GM23248 (cell line): ENCODE measurements at regions not wholly inside any gene's neighbourhood (a gene's known extent, or its start where the extent isn't known, plus 50 kb on each side); places are given as distances from the start of the nearest gene placed in this dataset.

ENCODE experiments used
- DNase-seq: peaks from one replicate; pipeline ENCODE4 v3.0.0-alpha.2; 2015
- H2AFZ ChIP-seq: fragments of 200-600 bp; sonication (generic); 2 replicates; pipeline ENCODE4 v1.6.1; 2016; ENCODE audit warnings: antibody characterized with exemption
- H3F3A ChIP-seq: fragments of 200-600 bp; sonication (generic); 2 replicates; pipeline ENCODE4 v1.6.1; 2016; ENCODE audit warnings: mild to moderate bottlenecking, antibody characterized with exemption, mixed run types; ENCODE audit not compliant: insufficient read depth
- H3K27ac ChIP-seq: fragments of 200-600 bp; sonication (generic); 2 replicates; pipeline ENCODE4 v1.5.1; 2016; ENCODE audit warnings: mild to moderate bottlenecking
- H3K27me3 ChIP-seq: fragments of 200-600 bp; sonication (generic); replicated peaks from 2 replicates; pipeline ENCODE4 v1.6.1; 2016; ENCODE audit warnings: mild to moderate bottlenecking; ENCODE audit not compliant: insufficient read depth
- H3K36me3 ChIP-seq: fragments of 200-600 bp; sonication (generic); 2 replicates; pipeline ENCODE4 v1.6.1; 2016; ENCODE audit warnings: low read depth, mild to moderate bottlenecking
- H3K4me1 ChIP-seq: fragments of 200-600 bp; sonication (generic); 2 replicates; pipeline ENCODE4 v1.6.1; 2016; ENCODE audit warnings: mild to moderate bottlenecking; ENCODE audit not compliant: insufficient read depth
- H3K4me2 ChIP-seq: fragments of 200-600 bp; sonication (generic); one replicate; pipeline ENCODE4 v1.6.1; 2016; ENCODE audit warnings: mild to moderate bottlenecking; ENCODE audit not compliant: unreplicated experiment
- H3K4me3 ChIP-seq: fragments of 200-600 bp; sonication (generic); 2 replicates; pipeline ENCODE4 v1.5.1; 2016; ENCODE audit warnings: mild to moderate bottlenecking
- H3K79me2 ChIP-seq: fragments of 200-600 bp; sonication (generic); 2 replicates; pipeline ENCODE4 v1.6.1; 2016; ENCODE audit warnings: mild to moderate bottlenecking; ENCODE audit not compliant: insufficient read depth
- H3K9ac ChIP-seq: fragments of 200-600 bp; sonication (generic); 2 replicates; pipeline ENCODE4 v1.6.1; 2016; ENCODE audit warnings: mild to moderate bottlenecking
- H3K9me2 ChIP-seq: fragments of 200-600 bp; sonication (generic); 2 replicates; pipeline ENCODE4 v1.6.1; 2016; ENCODE audit warnings: mixed run types, mild to moderate bottlenecking, moderate library complexity; ENCODE audit not compliant: insufficient read depth
- H3K9me3 ChIP-seq: fragments of 200-600 bp; sonication (generic); one replicate; pipeline ENCODE4 v1.6.1; 2017; ENCODE audit warnings: low read depth
- H4K20me1 ChIP-seq: fragments of 200-600 bp; sonication (generic); 2 replicates; pipeline ENCODE4 v1.6.0; 2016; ENCODE audit not compliant: insufficient read depth
- EZH2 ChIP-seq: fragments of 200-600 bp; sonication (generic); IDR thresholded peaks from 2 replicates; pipeline ENCODE4 v1.6.1; 2018; ENCODE audit warnings: antibody characterized with exemption, mild to moderate bottlenecking; ENCODE audit not compliant: insufficient read depth, poor library complexity, severe bottlenecking
- EZH2phosphoT487 ChIP-seq: fragments of 200-600 bp; sonication (generic); IDR thresholded peaks from 2 replicates; pipeline ENCODE4 v1.6.1; 2018; ENCODE audit warnings: antibody characterized with exemption, moderate library complexity, mild to moderate bottlenecking, low read depth; ENCODE audit not compliant: insufficient read depth
- WGBS, 2 experiments: methylation state at CpG; one replicate each; pipeline ENCODE4 v1.1.6; 2015 to 2017; ENCODE audit warnings: low lambda C conversion rate in 2 of 2, low coverage in 1 of 2; ENCODE audit errors: missing lambda C conversion rate in 2 of 2; 5-methylcytosine and 5-hydroxymethylcytosine counted together
- in situ Hi-C: fragments of 300-500 bp; cut with MboI; formaldehyde crosslinking; loops from 2 replicates; pipeline ENCODE4 v1.15.0; 2020

DNA sequence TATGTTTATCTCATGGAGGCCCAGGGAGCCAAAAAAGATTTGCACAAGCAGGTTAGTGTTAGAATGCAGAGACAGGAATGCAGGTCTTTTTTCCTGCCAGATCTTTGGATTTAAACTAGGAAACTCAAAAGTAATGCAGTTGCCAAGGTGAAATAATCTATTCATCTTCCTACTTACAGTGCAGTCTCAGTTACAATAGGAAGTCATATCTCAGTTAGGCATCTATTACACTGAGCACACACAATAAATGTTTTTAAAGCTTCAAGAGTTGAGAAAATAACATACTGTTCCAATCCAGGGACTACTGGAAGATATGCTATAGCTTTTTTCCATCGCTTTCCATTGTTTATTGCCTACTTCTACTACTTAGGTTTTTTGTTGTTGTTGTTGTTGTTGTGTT, 279.3 kb upstream of the E2F7 start:
- in situ Hi-C loops, result no loop called here
- no peak overlapping the region for H3K9ac ChIP-seq
- peaks cover 17% of the 10 kb centered on the region for H3K4me1 ChIP-seq
- 0 out of 2 replicates have a peak, but pooled peaks cover 4% of the 10 kb centered on the region for H3F3A ChIP-seq
- no peak for DNase-seq
- WGBS, 2 experiments, result 91 to 97% methylated on average over 1 of the region's 1 CpG
- H3K27ac ChIP-seq, result no peak overlapping the region
- H3K27me3 ChIP-seq, result no peaks in the 10 kb centered on the region
- no peak overlapping the region for H3K4me3 ChIP-seq
- H2AFZ ChIP-seq, result no peak overlapping the region
- H3K36me3 ChIP-seq, result no peaks in the 10 kb centered on the region
- H3K4me2 ChIP-seq, result no peak overlapping the region
- H3K79me2 ChIP-seq, result no peaks in the 10 kb centered on the region
- no peaks in the 10 kb centered on the region for H4K20me1 ChIP-seq
- H3K9me2 ChIP-seq, result no peaks in the 10 kb centered on the region
- no peaks in the 10 kb centered on the region for H3K9me3 ChIP-seq
- TF ChIP-seq EZH2, result no peak
- no peak for TF ChIP-seq EZH2phosphoT487

DNA sequence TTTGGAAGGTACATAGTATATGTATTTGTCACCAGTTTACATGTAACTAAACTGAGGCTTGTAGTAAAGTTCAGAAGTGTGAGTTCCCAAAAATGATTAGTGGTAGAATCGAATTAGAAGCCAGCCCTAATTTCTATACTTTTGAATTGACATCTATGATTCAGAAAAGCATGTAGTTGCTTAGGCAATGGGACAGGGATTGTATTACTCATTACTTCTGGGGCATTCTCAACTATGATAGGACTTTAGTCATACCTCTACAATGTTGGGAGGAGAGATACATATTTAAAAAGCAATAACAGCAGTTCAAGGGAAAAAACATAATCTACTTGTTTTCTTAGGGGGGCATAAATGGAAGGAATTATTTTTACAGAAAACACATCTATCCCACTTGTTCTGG, 277.9 kb upstream of the E2F7 start:
- Histone ChIP-seq H3K9me3 (no peaks in the 10 kb centered on the region), H3F3A (0 out of 2 replicates have a peak, but pooled peaks cover 4% of the 10 kb centered on the region), H3K9me2 (no peaks in the 10 kb centered on the region), H3K79me2 (no peaks in the 10 kb centered on the region), H3K4me2 (no peak overlapping the region), H4K20me1 (no peaks in the 10 kb centered on the region), H3K27ac (peak overlapping the region; percentile 16; the same call in 1 of the 2 replicates), H3K36me3 (no peaks in the 10 kb centered on the region), H2AFZ (no peak overlapping the region), H3K27me3 (no peaks in the 10 kb centered on the region), H3K9ac (no peak overlapping the region), H3K4me3 (no peak overlapping the region), H3K4me1 (peaks cover 22% of the 10 kb centered on the region)
- in situ Hi-C loops, result no loop called here
- 0% methylated on average over 1 of the region's 1 CpG for WGBS, 2 experiments
- DNase-seq, result peak; percentile 84
- no peak for TF ChIP-seq EZH2
- TF ChIP-seq EZH2phosphoT487, result no peak

DNA sequence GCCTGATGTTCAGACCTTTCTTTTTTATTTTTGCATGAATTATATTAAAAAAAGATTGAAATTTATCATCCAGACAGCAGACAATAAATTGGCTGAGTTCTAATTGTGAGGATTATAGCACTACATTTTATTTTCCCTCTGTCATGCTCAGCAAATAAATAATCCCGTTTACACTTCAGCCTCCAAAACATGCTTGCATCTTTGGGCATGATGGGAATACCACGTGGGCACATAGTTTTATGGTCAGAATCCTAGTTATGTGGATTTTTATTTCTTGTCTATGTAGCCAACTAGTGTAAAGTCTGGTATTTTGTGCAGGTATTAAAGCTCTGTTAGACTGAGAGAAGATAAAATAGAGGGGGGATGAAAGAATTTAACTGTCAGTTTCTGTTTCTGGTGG, 276.9 kb upstream of the E2F7 start:
- no peak overlapping the region for H3K4me2 ChIP-seq
- H3F3A ChIP-seq, result 0 out of 2 replicates have a peak, but pooled peaks cover 4% of the 10 kb centered on the region
- H3K9me2 ChIP-seq, result no peaks in the 10 kb centered on the region
- no peak overlapping the region for H2AFZ ChIP-seq
- in situ Hi-C loops, result no loop called here
- H3K4me1 ChIP-seq, result peaks cover 22% of the 10 kb centered on the region
- TF ChIP-seq EZH2phosphoT487 (no peak), EZH2 (no peak)
- no peaks in the 10 kb centered on the region for H3K9me3 ChIP-seq
- no peaks in the 10 kb centered on the region for H3K36me3 ChIP-seq
- no peaks in the 10 kb centered on the region for H3K79me2 ChIP-seq
- H4K20me1 ChIP-seq, result no peaks in the 10 kb centered on the region
- 9 to 11% methylated on average over 2 of the region's 2 CpGs for WGBS, 2 experiments
- H3K4me3 ChIP-seq, result no peak overlapping the region
- H3K27me3 ChIP-seq, result no peaks in the 10 kb centered on the region
- H3K9ac ChIP-seq, result no peak overlapping the region
- no peak overlapping the region for H3K27ac ChIP-seq
- DNase-seq, result no peak

DNA sequence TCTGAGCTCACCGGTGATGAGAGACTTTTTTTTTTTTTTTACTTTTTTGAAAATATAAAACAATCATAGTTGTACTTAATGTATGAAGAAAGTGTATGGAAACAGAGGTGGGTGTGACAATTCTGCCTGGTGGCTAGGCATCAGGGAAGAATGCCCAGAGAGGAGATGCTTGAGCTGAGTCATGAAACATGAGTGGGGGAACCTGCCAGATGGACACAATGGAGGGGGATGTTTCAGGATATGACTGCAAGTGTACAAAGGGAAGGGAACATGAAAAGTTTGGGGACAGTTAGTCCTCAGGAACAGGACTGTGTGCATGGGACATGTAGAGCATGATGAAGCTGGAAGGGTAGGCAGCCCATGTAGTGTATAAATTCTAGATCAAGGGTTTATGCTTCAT, 274.2 kb upstream of the E2F7 start:
- H3K27ac ChIP-seq, result no peak overlapping the region
- no peaks in the 10 kb centered on the region for H3K9me2 ChIP-seq
- no peak overlapping the region for H2AFZ ChIP-seq
- no peak for TF ChIP-seq EZH2phosphoT487
- TF ChIP-seq EZH2, result no peak
- no peaks in the 10 kb centered on the region for H3K36me3 ChIP-seq
- in situ Hi-C loops, result no loop called here
- 0 out of 2 replicates have a peak, but pooled peaks cover 4% of the 10 kb centered on the region for H3F3A ChIP-seq
- H3K79me2 ChIP-seq, result no peaks in the 10 kb centered on the region
- H4K20me1 ChIP-seq, result no peaks in the 10 kb centered on the region
- no peaks in the 10 kb centered on the region for H3K27me3 ChIP-seq
- DNase-seq, result peak; percentile 79
- H3K4me1 ChIP-seq, result peaks cover 22% of the 10 kb centered on the region
- H3K9me3 ChIP-seq, result no peaks in the 10 kb centered on the region
- H3K9ac ChIP-seq, result no peak overlapping the region
- no peak overlapping the region for H3K4me2 ChIP-seq
- WGBS, 2 experiments, result 48 to 56% methylated on average over 1 of the region's 1 CpG
- H3K4me3 ChIP-seq, result no peak overlapping the region

DNA sequence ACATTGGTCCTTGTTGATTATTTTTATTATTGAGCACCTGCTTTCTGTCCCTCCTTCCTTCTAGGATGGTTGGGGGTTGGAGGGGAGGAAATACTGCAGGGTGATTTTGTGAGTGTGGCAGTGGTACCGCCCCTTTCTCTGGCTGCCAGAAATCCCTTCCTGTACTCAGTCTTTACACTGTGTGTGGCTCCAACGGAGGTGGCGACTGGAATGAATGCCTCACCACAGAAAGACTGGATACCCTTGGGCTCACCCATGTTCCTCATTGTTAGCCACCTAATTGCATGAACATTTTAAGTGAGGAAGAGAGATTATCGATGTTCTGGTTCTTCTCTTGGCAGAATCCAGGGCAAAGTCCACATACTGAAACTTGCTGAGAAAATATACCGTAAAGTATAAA, 272.0 kb upstream of the E2F7 start:
- Histone ChIP-seq H2AFZ (no peak overlapping the region), H3F3A (no peaks in the 10 kb centered on the region), H3K36me3 (no peaks in the 10 kb centered on the region), H3K9me2 (no peaks in the 10 kb centered on the region), H3K4me2 (no peak overlapping the region), H3K27ac (no peak overlapping the region), H3K9me3 (no peaks in the 10 kb centered on the region), H3K79me2 (no peaks in the 10 kb centered on the region), H3K27me3 (no peaks in the 10 kb centered on the region), H3K4me3 (no peak overlapping the region), H3K9ac (no peak overlapping the region), H4K20me1 (no peaks in the 10 kb centered on the region), H3K4me1 (peaks cover 7% of the 10 kb centered on the region; the same call in 1 of the 2 replicates)
- 92 to 94% methylated on average over 5 of the region's 5 CpGs for WGBS, 2 experiments
- in situ Hi-C loops, result no loop called here
- no peak for DNase-seq
- TF ChIP-seq EZH2 (no peak), EZH2phosphoT487 (no peak)
